ENCODE measurements at regions not wholly inside any gene's neighbourhood (a gene's known extent, or its start where the extent isn't known, plus 50 kb on each side); places are given as distances from the start of the nearest gene placed in this dataset.

DNA sequence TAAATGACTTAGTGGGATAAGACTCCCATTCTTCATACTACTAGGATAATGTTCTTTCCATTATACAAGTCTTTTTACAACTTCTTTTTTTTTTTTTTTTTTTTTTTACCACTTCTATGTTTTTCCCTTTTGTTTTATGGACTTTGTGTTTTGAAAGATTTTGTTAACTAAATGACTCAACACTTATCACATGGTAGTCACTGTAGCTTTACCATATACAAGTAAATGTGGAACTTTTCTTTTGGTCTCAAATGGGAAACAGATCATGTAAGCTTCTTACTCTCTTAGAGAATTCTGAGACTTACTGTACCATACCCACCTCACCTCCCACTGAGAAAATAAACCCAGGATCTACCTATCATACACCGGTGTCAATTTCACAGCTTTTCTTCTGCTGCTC is 590.3 kb upstream of the CDH2 start (continued):
- no peak for TF ChIP-seq HDAC2 (IDR thresholded peaks at IDR 0.05; ENCODE audit: borderline replicate concordance in 1 of 2, low read depth in 2 of 2, low read length in 2 of 2)

DNA sequence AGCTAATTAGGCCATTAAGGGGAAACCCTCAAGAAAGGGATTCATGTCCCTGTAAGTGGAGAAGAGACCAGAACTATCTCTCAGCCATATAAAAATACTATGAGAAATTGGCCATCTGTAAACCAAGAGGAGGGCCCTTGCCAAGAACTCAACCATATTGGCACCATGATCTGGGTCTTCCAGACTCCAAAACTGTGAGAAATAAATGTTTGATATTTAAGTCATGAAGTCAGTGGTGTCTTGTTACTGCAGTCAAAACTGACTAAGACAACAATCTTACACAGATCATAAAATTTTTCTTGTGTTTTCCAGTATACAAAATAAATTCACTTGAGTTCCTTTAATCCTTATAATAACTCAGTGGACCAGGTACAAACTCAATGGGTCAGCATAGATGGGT is 589.8 kb upstream of the CDH2 start:
- H4K5ac ChIP-seq (ENCODE audit: insufficient read length, low read depth, low read length): no peak overlapping the region
- H3K27ac ChIP-seq (ENCODE audit: low read depth, low read length): no peak overlapping the region
- H3K4me1 ChIP-seq (replicated peaks in 1 of 4; ENCODE audit: control insufficient read depth in 3 of 4, insufficient read depth in 4 of 4, low read length in 3 of 4): no peaks in the 10 kb centered on the region
- H3K23me2 ChIP-seq (ENCODE audit: low read depth, low read length): no peaks in the 10 kb centered on the region
- H2BK12ac ChIP-seq (ENCODE audit: low read depth, low read length): no peak overlapping the region
- no peak overlapping the region for H3K18ac ChIP-seq (ENCODE audit: extremely low read depth, low read length)
- no peak overlapping the region for H3K14ac ChIP-seq (ENCODE audit: insufficient read length)
- no peak overlapping the region for H3K9ac ChIP-seq (replicated peaks in 1 of 4; ENCODE audit: extremely low read depth in 1 of 4, low read depth in 3 of 4, low read length in 3 of 4)
- no peaks in the 10 kb centered on the region for H3K27me3 ChIP-seq (replicated peaks in 1 of 4; ENCODE audit: control insufficient read depth in 3 of 4, extremely low read depth in 1 of 4, insufficient read depth in 3 of 4, low read length in 3 of 4)
- no peak overlapping the region for H2BK120ac ChIP-seq (replicated peaks; ENCODE audit: low read depth, low read length)
- H2AK5ac ChIP-seq (ENCODE audit: low read depth, low read length): no peak overlapping the region
- no peak overlapping the region for H4K91ac ChIP-seq (replicated peaks; ENCODE audit: insufficient read length, low read length)
- H2BK15ac ChIP-seq (ENCODE audit: low read length): no peak overlapping the region
- no peak for FAIRE-seq
- H3K79me2 ChIP-seq (ENCODE audit: control insufficient read depth in 1 of 2, insufficient read depth in 2 of 2, low read length in 2 of 2): no peaks in the 10 kb centered on the region
- H3K56ac ChIP-seq (replicated peaks; ENCODE audit: insufficient read length, low read depth, low read length): no peak overlapping the region
- no peak for DNase-seq (ENCODE audit: low read depth in 1 of 2, low spot score in 2 of 2)
- POLR2A ChIA-PET (ENCODE audit: partially characterized antibody): no interaction called here
- no peak overlapping the region for H3K4ac ChIP-seq (replicated peaks; ENCODE audit: insufficient read length, low read depth, low read length)
- no peak overlapping the region for H3K4me2 ChIP-seq (ENCODE audit: insufficient read depth in 1 of 2, low read depth in 2 of 2, low read length in 2 of 2)
- CTCF ChIA-PET (ENCODE audit: partially characterized antibody): no interaction called here
- no peaks in the 10 kb centered on the region for H4K20me1 ChIP-seq (replicated peaks in 1 of 2; ENCODE audit: control insufficient read depth in 1 of 2, insufficient read depth in 2 of 2, low read length in 2 of 2)
- no peaks in the 10 kb centered on the region for H3K9me3 ChIP-seq (ENCODE audit: insufficient read depth in 2 of 2, low read depth in 1 of 2, low read length in 1 of 2)
- H4K8ac ChIP-seq (ENCODE audit: extremely low read depth, insufficient read depth, low read length): no peak overlapping the region
- H3K23ac ChIP-seq (ENCODE audit: insufficient read length): no peak overlapping the region
- no peak overlapping the region for H2BK20ac ChIP-seq (ENCODE audit: low read length)
- no peak overlapping the region for H2AFZ ChIP-seq (ENCODE audit: low read length)
- no peaks in the 10 kb centered on the region for H3K79me1 ChIP-seq (ENCODE audit: low read depth, low read length)
- H3K4me3 ChIP-seq (ENCODE audit: extremely low read depth in 1 of 4, insufficient read depth in 2 of 4, low read depth in 3 of 4, low read length in 4 of 4): no peak overlapping the region
- H2BK5ac ChIP-seq (ENCODE audit: low read depth, low read length): no peak overlapping the region
- H3K36me3 ChIP-seq (ENCODE audit: control insufficient read depth in 2 of 4, insufficient read depth in 4 of 4, low read length in 3 of 4): no peaks in the 10 kb centered on the region
- no peak for TF ChIP-seq JUND (IDR thresholded peaks at IDR 0.05; ENCODE audit: low read length)
- TF ChIP-seq KDM5A (IDR thresholded peaks at IDR 0.05; ENCODE audit: low read length): no peak
- TF ChIP-seq, protein P1, sequence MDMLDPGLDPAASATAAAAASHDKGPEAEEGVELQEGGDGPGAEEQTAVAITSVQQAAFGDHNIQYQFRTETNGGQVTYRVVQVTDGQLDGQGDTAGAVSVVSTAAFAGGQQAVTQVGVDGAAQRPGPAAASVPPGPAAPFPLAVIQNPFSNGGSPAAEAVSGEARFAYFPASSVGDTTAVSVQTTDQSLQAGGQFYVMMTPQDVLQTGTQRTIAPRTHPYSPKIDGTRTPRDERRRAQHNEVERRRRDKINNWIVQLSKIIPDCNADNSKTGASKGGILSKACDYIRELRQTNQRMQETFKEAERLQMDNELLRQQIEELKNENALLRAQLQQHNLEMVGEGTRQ (IDR thresholded peaks at IDR 0.05; ENCODE audit: low read length): no peak
- no peak for TF ChIP-seq SP4 (IDR thresholded peaks at IDR 0.05; ENCODE audit: low read length)
